ENCODE measurements at regions not wholly inside any gene's neighbourhood (a gene's known extent, or its start where the extent isn't known, plus 50 kb on each side); places are given as distances from the start of the nearest gene placed in this dataset.
A peak's percentile ranks its signal among the peaks of the same experiment; 100 is the strongest.
"Not testable (repeated sequence)": the region's sequence is repeated elsewhere in the genome, so short reads cannot be mapped to it uniquely, and the experiment has no call there.

DNA sequence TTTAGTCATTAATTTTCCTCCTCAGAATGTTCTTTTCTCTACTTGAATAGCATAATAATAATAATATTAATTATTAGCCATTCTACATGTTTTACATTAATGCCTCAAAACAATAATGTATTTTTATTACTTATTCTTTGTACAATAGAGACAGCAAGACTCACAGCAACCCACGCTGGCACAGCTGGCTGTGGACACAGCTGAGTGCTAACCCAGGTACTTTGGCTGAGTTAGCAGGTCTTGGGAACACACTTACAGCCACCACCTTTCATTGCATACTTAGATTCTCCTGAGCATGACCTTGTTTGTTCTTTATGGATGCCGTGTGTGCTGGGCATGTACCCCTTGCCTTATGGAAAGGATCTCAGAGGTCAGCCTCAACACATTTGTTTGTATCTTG is 260.2 kb upstream of the ST6GAL2 start:
- Histone ChIP-seq H3K4ac (ENCODE audit: low read depth, low read length) (no peak overlapping the region), H3K23ac (ENCODE audit: insufficient read length, low read depth, low read length) (no peak overlapping the region), H4K91ac (ENCODE audit: insufficient read length, low read depth, low read length) (no peak overlapping the region), H3K14ac (ENCODE audit: insufficient read depth, low read length) (no peak overlapping the region), H3K9me3 (ENCODE audit: control insufficient read depth, low read depth, low read length) (peaks cover 3% of the 10 kb centered on the region), H2BK20ac (ENCODE audit: low read depth, low read length, poor library complexity, severe bottlenecking) (no peak overlapping the region), H4K20me1 (ENCODE audit: control insufficient read depth, insufficient read depth, insufficient read length) (no peaks in the 10 kb centered on the region), H3K4me1 (ENCODE audit: insufficient read depth, low read length) (no peaks in the 10 kb centered on the region), H3K27ac (ENCODE audit: insufficient read length, low read depth, low read length) (no peak overlapping the region), H3K79me2 (ENCODE audit: insufficient read depth, low read length) (no peaks in the 10 kb centered on the region), H4K8ac (replicated peaks; ENCODE audit: insufficient read length, low read depth, low read length) (no peak overlapping the region), H3K27me3 (ENCODE audit: insufficient read depth, low read length) (no peaks in the 10 kb centered on the region), H3K9ac (ENCODE audit: extremely low read depth, insufficient read length, low read length) (no peak overlapping the region), H2BK120ac (ENCODE audit: low read depth, low read length, poor library complexity, severe bottlenecking) (no peak overlapping the region), H3K56ac (ENCODE audit: insufficient read length, low read depth, low read length) (no peak overlapping the region), H3T11ph (ENCODE audit: low read length) (no peak overlapping the region), H2AK5ac (ENCODE audit: insufficient read length, low read length) (no peak overlapping the region), H2BK15ac (ENCODE audit: low read depth, low read length) (no peak overlapping the region), H3K23me2 (ENCODE audit: insufficient read length, low read depth, low read length, poor library complexity, severe bottlenecking) (no peaks in the 10 kb centered on the region), H3K18ac (ENCODE audit: insufficient read length, low read depth, low read length) (no peak overlapping the region), H2BK12ac (ENCODE audit: insufficient read length, low read depth, low read length) (no peak overlapping the region), H2BK5ac (ENCODE audit: insufficient read length, low read length) (no peak overlapping the region), H3K79me1 (ENCODE audit: insufficient read depth, low read depth, low read length, poor library complexity, severe bottlenecking) (no peaks in the 10 kb centered on the region), H2AFZ (ENCODE audit: low read length) (no peak overlapping the region), H3K4me2 (ENCODE audit: insufficient read depth, insufficient read length, low read length) (no peak overlapping the region), H4K5ac (ENCODE audit: insufficient read length, low read depth, low read length) (no peak overlapping the region)
- DNase-seq, result no peak
- WGBS (ENCODE audit: extremely low coverage, insufficient read length, low lambda C conversion rate), result no CpG with 5 or more reads among the region's 2 CpGs
- H3K27ac Mint-ChIP-seq, result peak overlapping the region in 1 of 3 experiments; percentile 81; a peak in 1 of 7 replicates
- peaks cover 5 to 8% of the 10 kb centered on the region in 2 experiments; a peak in 3 of 4 replicates for H3K4me1 Mint-ChIP-seq
- H3K27me3 Mint-ChIP-seq (ENCODE audit: low read depth), result no peaks in the 10 kb centered on the region
- peaks cover 8 to 31% (median 9%) of the 10 kb centered on the region in 3 experiments; a peak in 6 of 7 replicates for H3K36me3 Mint-ChIP-seq (ENCODE audit: insufficient read depth in 1 of 3, low read depth in 3 of 3)
- H3K9me3 Mint-ChIP-seq, result peaks cover 35 to 36% of the 10 kb centered on the region in 2 experiments
- no peak overlapping the region for H3K4me3 Mint-ChIP-seq
- TF ChIP-seq, protein P1, sequence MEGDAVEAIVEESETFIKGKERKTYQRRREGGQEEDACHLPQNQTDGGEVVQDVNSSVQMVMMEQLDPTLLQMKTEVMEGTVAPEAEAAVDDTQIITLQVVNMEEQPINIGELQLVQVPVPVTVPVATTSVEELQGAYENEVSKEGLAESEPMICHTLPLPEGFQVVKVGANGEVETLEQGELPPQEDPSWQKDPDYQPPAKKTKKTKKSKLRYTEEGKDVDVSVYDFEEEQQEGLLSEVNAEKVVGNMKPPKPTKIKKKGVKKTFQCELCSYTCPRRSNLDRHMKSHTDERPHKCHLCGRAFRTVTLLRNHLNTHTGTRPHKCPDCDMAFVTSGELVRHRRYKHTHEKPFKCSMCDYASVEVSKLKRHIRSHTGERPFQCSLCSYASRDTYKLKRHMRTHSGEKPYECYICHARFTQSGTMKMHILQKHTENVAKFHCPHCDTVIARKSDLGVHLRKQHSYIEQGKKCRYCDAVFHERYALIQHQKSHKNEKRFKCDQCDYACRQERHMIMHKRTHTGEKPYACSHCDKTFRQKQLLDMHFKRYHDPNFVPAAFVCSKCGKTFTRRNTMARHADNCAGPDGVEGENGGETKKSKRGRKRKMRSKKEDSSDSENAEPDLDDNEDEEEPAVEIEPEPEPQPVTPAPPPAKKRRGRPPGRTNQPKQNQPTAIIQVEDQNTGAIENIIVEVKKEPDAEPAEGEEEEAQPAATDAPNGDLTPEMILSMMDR (conservative IDR thresholded peaks at IDR 0.05), result no peak

- no CpG with 5 or more reads among the region's 5 CpGs for WGBS (ENCODE audit: extremely low coverage, insufficient read length, low lambda C conversion rate)
- H3K27ac Mint-ChIP-seq; H3K79me2 ChIP-seq (ENCODE audit: insufficient read depth, low read length); H3K4ac ChIP-seq (ENCODE audit: low read depth, low read length); H3K4me2 ChIP-seq (ENCODE audit: insufficient read depth, insufficient read length, low read length); H3K27me3 ChIP-seq (ENCODE audit: insufficient read depth, low read length); H3K14ac ChIP-seq (ENCODE audit: insufficient read depth, low read length); H3K4me1 ChIP-seq (ENCODE audit: insufficient read depth, low read length); H4K5ac ChIP-seq (ENCODE audit: insufficient read length, low read depth, low read length); H3K27me3 Mint-ChIP-seq (ENCODE audit: low read depth); H3K9ac ChIP-seq (ENCODE audit: extremely low read depth, insufficient read length, low read length); H3K9me3 ChIP-seq (ENCODE audit: control insufficient read depth, low read depth, low read length); H2BK12ac ChIP-seq (ENCODE audit: insufficient read length, low read depth, low read length); H3K79me1 ChIP-seq (ENCODE audit: insufficient read depth, low read depth, low read length, poor library complexity, severe bottlenecking); H2BK5ac ChIP-seq (ENCODE audit: insufficient read length, low read length); H4K8ac ChIP-seq (replicated peaks; ENCODE audit: insufficient read length, low read depth, low read length); H4K20me1 ChIP-seq (ENCODE audit: control insufficient read depth, insufficient read depth, insufficient read length); H2BK15ac ChIP-seq (ENCODE audit: low read depth, low read length); H2AK5ac ChIP-seq (ENCODE audit: insufficient read length, low read length); DNase-seq; H2AFZ ChIP-seq (ENCODE audit: low read length); H3K18ac ChIP-seq (ENCODE audit: insufficient read length, low read depth, low read length); H3K27ac ChIP-seq (ENCODE audit: insufficient read length, low read depth, low read length); H3K4me1 Mint-ChIP-seq; H3K23me2 ChIP-seq (ENCODE audit: insufficient read length, low read depth, low read length, poor library complexity, severe bottlenecking); H3K4me3 Mint-ChIP-seq; H3K23ac ChIP-seq (ENCODE audit: insufficient read length, low read depth, low read length); H4K91ac ChIP-seq (ENCODE audit: insufficient read length, low read depth, low read length); H3T11ph ChIP-seq (ENCODE audit: low read length); H2BK120ac ChIP-seq (ENCODE audit: low read depth, low read length, poor library complexity, severe bottlenecking); H2BK20ac ChIP-seq (ENCODE audit: low read depth, low read length, poor library complexity, severe bottlenecking); H3K56ac ChIP-seq (ENCODE audit: insufficient read length, low read depth, low read length): not testable (repeated sequence)
- H3K36me3 Mint-ChIP-seq (ENCODE audit: insufficient read depth in 1 of 3, low read depth in 3 of 3), result peaks cover 8 to 31% (median 9%) of the 10 kb centered on the region in 3 experiments; a peak in 6 of 7 replicates
- H3K9me3 Mint-ChIP-seq, result peaks cover 35% of the 10 kb centered on the region in 2 experiments
Observed at GRCh38 chr2:107146645-107147044, 260.7 kb upstream of the ST6GAL2 start.

Measured in H9 (cell line).